GM18517 (cell line): ENCODE measurements at regions not wholly inside any gene's neighbourhood (a gene's known extent, or its start where the extent isn't known, plus 50 kb on each side); places are given as distances from the start of the nearest gene placed in this dataset.
"Not testable (repeated sequence)": the region's sequence is repeated elsewhere in the genome, so short reads cannot be mapped to it uniquely, and the experiment has no call there.

Experiments
- ATAC-seq: cut with Tn5 transposase; IDR thresholded peaks from one replicate; pipeline ENCODE4 v1.9.1; 2021; ENCODE audit warnings: mild to moderate bottlenecking, moderate library complexity; ENCODE audit not compliant: unreplicated experiment

DNA sequence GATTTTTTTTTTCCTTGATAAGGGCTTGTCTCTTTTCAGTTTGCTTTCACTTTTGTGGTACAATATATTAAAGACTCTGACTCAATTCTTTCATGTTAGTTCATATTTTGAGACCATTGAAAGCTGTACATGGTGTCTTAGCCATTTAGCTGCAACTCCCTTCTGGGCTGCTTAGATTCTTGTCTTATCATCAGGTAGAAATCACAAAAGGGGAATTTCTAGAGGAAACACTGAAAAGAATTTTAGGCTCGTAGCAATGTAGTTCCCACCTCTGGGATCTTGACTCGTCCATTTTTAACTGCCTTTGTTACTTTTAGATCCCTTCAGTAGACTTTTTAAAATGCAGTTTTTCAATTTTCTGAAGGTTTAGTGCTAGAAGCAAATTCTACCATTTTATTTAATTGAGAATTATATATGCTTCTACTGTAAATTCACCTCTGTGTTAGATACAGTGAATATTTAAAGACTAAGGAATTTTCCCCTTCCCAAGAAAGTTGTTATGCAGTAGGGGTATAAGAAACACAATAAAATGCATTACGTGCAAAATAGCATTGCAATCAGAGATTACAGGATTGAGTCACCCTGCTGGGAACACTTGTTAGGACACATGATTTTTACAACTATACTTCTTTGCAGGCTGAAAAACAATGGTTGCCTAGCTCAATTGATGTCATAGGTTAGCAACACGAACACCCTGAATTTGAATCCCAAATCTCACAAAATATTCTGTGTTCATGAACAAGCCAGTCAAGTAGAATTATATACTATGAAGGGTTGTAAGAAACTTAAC is 772.7 kb downstream of the PDCD6IP start:
- ATAC-seq = no peak

DNA sequence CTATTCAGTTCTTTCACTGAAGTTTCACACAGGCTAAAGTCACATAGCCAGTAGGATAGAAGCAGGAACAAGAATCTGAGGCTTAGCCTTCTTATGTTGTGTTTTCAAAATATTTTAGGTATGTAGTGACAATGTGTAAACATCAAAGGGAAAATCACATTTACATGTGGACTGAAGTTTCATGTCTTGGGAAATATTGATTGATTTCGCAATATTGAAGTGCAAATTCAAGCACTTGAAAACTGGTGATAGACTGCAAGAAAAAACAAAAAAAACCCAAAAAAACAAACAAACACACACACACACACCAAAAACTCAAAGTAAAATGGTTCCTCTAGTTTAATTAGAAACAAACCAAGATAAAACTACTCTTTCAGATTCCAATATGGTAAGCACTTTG is 773.3 kb downstream of the PDCD6IP start:
- no peak for ATAC-seq

DNA sequence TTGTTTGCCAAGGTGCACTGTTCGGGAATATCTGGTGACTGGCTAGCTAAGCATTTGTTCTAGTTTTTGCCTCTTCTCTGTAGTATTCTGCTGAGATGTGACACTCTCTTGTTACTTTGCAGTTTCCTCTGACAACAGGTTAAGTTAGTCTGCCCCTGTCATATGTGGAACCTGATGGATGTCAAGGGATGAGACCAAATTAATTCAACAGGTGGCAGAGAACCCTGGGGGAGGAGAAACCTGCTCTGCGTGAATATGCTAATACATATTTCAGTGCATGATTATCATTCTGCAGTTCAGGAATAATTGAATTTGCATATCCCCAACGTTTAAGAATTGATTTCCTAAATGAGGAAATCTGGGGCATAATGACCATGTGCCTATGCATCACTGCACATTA is 777.3 kb downstream of the PDCD6IP start:
- no peak for ATAC-seq

DNA sequence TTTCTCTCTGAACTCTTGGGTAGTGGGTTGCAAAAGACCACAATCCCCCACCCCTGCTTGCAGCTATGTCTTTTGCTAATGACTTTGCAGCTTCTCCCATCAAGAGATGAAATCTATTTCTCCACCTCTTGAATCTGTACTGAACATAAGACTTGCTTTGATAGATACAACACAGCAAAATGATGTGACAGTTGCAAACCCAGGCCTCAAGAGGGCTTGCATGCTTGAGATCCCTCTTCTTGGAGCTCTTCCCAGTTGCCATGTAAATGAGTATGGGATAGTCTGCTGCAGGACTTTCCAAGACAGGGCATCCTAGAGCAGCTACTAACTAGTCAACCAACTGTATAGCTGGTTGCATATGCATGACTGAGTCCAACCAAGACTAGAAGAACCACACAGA is 783.6 kb downstream of the PDCD6IP start:
- ATAC-seq = no peak

DNA sequence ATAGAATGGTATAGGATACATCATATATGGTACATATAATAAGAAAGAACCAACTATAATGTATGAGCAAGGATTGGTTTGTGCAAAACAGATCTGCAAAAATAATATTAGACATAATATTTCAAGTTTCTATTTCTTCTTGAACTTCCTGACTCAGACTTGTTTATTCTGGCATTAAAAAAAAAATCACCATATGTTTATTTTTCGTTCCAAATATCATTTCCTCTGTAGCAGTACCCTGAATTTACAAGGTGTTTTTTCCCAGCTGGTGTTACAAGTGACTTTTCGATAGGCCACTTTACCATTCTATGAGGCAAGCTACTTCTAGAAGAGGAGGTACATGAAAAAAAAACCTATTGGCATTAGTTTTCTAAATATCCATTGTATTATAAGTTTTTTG is 785.0 kb downstream of the PDCD6IP start:
- no peak for ATAC-seq

DNA sequence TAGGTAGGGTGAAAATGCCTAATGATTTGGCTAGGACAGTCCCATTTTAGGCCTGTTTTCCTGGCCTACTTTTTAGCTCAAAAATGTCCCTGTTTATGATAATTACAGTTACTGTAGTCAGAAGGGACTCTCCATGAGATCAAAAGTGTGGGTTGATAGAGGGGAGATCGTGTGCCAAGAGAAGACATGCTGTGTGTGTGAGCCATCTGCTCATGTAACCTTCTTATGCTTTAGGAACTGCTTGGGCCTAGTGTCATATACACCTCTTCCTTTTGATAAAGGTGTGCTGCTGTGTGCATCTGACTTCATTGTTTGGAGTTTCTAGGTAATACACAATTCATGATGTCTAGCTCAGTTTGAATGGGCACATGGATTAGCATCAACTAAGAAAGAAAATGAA is 786.5 kb downstream of the PDCD6IP start:
- no peak for ATAC-seq

GRCh38 chr3:34599595-34599994 is 801.2 kb downstream of the PDCD6IP start:
- ATAC-seq = no peak

GRCh38 chr3:34619990-34620389 is 821.6 kb downstream of the PDCD6IP start:
- no peak for ATAC-seq

DNA sequence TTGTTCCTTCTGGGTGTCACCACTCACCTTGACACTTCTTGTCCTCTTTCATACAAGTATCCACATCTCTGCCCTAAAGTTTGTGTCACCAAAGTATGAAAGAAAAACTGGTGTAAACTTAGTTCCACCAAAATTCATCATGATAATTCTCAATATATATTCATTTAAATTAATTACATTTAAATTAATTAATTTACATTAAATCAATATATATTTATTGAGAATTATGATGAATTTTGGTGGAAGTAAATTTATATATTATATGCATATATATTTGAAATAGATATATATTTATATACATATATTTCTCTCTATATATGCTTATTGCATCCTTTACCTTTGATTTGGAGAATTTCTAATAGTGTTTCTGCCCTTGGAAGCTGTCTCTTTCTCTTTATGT is 828.3 kb downstream of the PDCD6IP start:
- no peak for ATAC-seq

DNA sequence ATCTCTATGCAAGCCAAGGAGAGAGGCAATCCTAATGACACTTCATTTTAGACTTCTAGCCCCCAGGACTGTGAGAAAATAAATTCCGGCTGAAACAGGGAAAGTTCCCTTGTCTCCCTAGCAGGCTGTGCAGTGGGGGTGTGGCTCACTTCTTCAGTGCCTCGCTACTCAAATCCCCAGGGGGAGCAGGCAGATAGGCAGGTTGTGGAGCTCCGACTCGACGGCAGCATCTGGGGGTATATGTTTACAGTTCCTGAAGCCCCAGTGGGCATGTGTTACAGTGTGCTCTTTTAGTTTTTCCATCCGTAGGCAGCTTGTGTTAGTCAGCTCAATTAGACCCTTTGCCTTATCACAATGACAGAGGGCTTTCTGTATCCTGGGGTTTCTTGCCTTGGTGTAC is 836.5 kb downstream of the PDCD6IP start:
- no peak for ATAC-seq

DNA sequence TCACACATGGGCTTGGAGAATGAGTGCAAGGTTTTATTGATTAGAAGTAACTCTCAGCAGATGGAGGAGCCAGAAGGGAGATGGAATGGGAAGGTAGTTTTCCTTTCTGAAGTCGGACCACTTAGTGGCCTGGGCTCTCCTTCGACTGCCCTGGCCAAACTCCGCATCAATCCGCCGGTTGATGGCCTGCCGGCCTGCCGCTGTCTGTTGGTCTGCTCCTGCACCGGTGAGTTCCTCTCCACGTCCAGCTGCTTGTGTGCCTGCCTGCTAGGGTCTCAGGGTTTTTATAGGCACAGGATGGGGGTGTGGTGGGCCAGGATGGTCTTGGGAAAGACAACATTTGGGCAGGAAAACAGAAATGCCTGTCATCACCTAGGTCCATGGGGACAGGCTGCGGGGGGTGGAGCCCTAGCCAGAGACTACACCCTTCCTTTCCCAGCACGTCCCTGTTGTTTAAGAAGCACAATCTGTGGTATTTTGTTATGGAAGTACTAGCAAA is 837.0 kb downstream of the PDCD6IP start:
- no peak for ATAC-seq

GRCh38 chr3:34646911-34647460 is 848.6 kb downstream of the PDCD6IP start:
- no peak for ATAC-seq

DNA sequence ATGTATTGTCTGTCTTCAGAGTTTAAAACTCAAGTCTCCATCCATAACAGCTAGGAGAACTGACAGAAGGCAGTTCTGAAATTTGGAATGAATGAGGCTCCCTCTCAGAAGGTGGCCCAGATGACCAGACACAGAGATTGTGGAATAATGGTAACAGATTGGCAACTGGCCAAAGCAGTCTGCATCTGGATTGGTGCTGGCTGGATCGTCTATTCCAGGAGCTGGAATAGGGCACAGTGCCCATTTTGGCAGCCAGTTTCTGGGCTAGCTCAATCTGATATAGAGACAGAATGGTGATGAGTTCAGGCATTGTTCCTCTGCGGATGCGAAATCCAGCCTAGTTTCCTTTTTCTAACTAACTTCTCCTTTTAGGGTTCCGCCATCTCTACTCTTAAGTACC is 851.7 kb downstream of the PDCD6IP start:
- ATAC-seq = no peak

DNA sequence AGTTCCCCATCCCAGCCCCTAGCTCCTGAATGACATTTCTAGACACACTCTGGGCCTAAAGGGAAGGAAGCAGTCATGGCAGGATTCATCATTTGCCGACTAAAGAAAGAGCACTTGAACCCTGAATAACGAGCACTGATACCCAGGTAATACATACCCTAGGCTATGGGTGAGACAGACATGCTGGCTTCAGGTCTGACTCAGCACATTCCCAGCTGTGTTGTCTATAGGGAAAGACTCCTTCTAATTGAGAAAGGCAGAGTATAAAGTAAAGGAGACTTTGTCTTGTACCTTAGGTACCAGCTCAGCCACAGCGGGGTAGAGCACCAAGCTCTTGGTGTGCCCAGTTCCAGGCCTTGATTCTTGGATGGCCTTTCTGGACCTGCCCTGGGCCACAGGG is 870.5 kb downstream of the PDCD6IP start:
- ATAC-seq = no peak

DNA sequence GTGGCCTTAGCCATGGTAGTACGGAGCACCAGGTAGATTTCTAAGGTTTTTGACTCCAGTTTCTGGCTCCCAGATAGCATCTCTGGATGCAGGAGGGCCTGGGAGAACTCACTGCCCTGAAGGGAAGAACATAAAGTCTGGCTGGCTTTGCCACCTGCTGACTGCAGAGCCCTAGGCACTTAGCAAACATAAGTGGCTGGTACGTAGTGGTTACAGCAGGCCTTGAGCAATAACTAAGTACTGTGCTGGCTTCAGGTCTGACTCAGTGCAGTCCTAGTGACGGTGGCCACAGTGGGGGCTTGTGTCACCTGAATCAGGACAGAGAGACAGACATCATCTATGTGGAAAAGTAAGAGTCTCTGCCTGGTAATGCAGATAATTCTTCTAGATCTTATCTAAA is 871.1 kb downstream of the PDCD6IP start:
- ATAC-seq = no peak

GRCh38 chr3:34675383-34676120 is 877.1 kb downstream of the PDCD6IP start:
- no peak for ATAC-seq

DNA sequence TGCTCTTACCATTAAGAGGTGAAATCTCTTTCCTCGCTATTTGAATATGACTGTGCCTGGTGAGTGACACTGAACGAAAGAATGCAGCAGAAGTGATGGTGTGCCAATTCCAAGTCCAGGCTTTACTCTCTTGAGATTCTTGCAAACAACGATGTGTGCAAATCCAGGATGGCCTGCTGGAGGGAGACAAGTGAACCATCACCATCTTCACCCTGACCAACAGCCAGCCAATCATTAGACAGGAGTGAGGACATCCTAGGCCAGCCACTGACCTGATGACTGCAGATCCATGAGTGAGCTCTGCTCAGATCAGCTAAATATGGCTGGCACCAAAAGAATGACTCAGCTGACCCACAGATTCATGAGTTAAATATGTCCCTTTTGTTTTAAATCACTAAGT is 878.0 kb downstream of the PDCD6IP start:
- ATAC-seq = no peak

- no peak for ATAC-seq
These were observed 880.1 kb downstream of the PDCD6IP start for GRCh38 chr3:34678575-34678974.

DNA sequence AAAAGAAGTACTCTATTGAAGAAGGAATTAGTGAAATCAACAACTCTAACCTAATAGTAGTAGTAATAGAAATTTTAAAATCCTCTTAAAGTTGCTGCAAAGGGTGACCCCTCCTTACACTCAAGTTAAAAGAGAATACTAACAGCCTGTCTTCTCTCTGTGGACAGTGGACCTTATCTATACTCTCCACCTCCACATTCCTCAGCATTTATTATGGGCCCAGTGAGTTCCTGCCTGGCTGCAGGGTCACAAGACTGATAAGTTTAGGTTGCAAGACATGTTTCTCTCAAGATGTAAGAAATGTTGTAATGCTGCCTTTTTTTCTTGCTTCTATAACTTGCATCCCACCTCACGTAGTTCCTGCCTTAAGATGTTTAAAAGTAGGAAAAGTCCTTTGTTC is 880.6 kb downstream of the PDCD6IP start:
- ATAC-seq = not testable (repeated sequence)

GRCh38 chr3:34683851-34684250 is 885.4 kb downstream of the PDCD6IP start:
- no peak for ATAC-seq

- ATAC-seq = no peak
These were observed 888.1 kb downstream of the PDCD6IP start for GRCh38 chr3:34686541-34686940.

DNA sequence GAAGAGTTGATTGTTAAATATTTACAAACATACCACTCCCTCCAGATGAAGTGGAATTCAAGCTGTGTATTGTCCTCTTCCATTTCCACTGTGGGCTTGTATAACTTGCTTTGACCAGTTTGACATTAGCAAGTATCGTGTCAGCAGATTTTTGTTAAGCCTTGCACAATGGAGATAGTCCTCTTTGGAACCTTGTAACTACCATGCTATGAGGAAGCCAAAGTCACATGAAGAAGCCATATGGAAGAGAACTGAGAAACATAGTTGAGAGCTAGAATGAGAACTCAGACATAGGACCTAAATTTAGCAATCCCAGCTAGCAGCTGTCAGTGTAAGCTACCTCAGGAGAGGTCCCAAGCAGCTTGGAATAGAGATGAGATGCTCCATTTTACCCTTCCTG is 889.2 kb downstream of the PDCD6IP start:
- no peak for ATAC-seq
